Urinary bladder (tissue), 3 donors: ENCODE measurements at regions not wholly inside any gene's neighbourhood (a gene's known extent, or its start where the extent isn't known, plus 50 kb on each side); places are given as distances from the start of the nearest gene placed in this dataset.

Experiments
- DNase-seq: peaks from one replicate; pipeline ENCODE4 v3.0.0-alpha.2; 2015; ENCODE audit errors: extremely low spot score
- H3K27ac ChIP-seq: one replicate; pipeline ENCODE4 v1.5.1; 2013; ENCODE audit warnings: low read depth, mild to moderate bottlenecking, moderate library complexity
- H3K36me3 ChIP-seq: one replicate; pipeline ENCODE4 v1.6.1; 2013; ENCODE audit warnings: mild to moderate bottlenecking, moderate library complexity; ENCODE audit not compliant: insufficient read depth
- H3K4me1 ChIP-seq: one replicate; pipeline ENCODE4 v1.6.1; 2013; ENCODE audit warnings: mild to moderate bottlenecking, moderate library complexity; ENCODE audit not compliant: insufficient read depth
- H3K4me3 ChIP-seq: one replicate; pipeline ENCODE4 v1.5.1; 2013; ENCODE audit warnings: low read depth, low read length
- WGBS: extraction: QIAGEN DNeasy Blood & Tissue Kit; methylation state at CpG from one replicate; pipeline ENCODE4 v1.1.7; 2013; 5-methylcytosine and 5-hydroxymethylcytosine counted together
- donor health status: healthy with polysubstance abuse.
- donor health status: healthy.

- H3K4me1 ChIP-seq, result no peaks in the 10 kb centered on the region
- H3K4me3 ChIP-seq, result no peak overlapping the region
- 89% methylated on average over 18 of the region's 18 CpGs for WGBS
- no peaks in the 10 kb centered on the region for H3K36me3 ChIP-seq
- DNase-seq, result no peak
- no peak overlapping the region for H3K27ac ChIP-seq
These were observed 272.5 kb downstream of the GADD45G start for GRCh38 chr9:89877051-89878002.

DNA sequence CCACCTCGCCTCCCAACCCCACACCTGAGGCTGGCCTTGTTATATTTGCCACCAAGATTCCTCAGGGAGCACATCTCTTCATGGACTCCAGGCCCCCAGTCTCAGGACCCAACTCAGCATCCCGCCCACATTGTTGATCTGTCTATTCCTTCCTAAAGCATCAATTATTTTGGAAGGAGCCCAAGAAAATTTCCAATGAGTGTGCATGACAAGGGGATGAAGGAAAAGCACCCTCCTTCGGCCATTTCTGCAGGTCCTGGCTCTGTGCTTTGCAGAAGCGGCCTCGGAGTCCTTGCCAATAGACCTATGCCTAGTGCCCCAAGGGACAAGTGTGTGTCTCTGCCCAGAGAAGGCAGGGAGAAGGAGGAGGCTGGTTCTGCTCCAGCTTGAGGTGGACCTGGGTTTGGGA lies 273.2 kb downstream of the GADD45G start:
- Histone ChIP-seq H3K4me3 (no peak overlapping the region), H3K27ac (no peak overlapping the region), H3K4me1 (no peaks in the 10 kb centered on the region), H3K36me3 (no peaks in the 10 kb centered on the region)
- no peak for DNase-seq
- WGBS, result 95% methylated on average over 5 of the region's 5 CpGs

DNA sequence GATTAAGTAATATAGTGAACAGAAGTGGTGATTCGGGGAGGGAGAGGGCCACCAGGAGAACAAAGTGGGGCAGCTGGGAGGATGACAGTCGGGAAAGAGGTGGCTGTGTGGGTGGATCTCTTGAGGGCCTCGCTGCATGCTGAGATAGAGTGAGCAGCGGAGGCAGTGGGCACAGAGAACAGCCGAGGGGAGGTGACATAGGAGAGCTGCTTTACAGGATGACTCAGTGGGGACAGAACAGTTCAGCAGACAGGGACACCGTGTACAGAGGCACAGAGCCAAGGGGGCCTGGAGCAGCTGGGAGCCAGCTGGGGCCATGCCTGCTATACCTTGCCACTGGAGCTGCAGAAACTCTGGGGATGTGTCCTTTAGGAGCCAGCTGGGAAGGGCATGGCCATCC lies 273.9 kb downstream of the GADD45G start:
- Histone ChIP-seq H3K36me3 (no peaks in the 10 kb centered on the region), H3K27ac (peak overlapping the region; percentile 24), H3K4me1 (no peaks in the 10 kb centered on the region), H3K4me3 (no peak overlapping the region)
- DNase-seq, result no peak
- WGBS, result 72% methylated on average over 6 of the region's 6 CpGs

DNA sequence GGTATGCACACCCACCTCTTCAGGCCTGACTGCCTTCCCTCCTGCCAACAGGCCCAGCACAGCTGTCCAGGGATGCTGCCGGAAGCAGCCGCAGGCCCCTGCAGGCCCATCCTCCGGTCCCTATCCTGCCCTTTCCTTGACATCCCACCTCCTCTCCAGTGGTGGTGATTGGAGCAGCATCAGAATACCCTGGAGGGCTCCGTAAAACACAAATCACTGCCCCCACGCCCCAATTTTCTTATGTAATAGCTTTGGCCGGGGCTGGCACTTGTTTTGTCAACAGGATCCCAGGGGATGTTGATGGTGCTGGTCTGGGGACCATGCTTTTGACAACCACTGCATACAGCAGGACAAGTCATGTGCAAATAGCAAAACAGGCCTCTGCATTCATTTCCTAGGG lies 274.5 kb downstream of the GADD45G start:
- Histone ChIP-seq H3K4me1 (no peaks in the 10 kb centered on the region), H3K4me3 (no peak overlapping the region), H3K36me3 (no peaks in the 10 kb centered on the region), H3K27ac (peak overlapping the region; percentile 26)
- no peak for DNase-seq
- WGBS, result 72% methylated on average over 6 of the region's 6 CpGs

- Histone ChIP-seq H3K36me3 (no peaks in the 10 kb centered on the region), H3K27ac (no peak overlapping the region), H3K4me3 (no peak overlapping the region), H3K4me1 (no peaks in the 10 kb centered on the region)
- 65% methylated on average over 8 of the region's 8 CpGs for WGBS
- no peak for DNase-seq
These were observed 274.9 kb downstream of the GADD45G start for GRCh38 chr9:89879701-89880100.

- Histone ChIP-seq H3K4me3 (no peak overlapping the region), H3K27ac (no peak overlapping the region), H3K36me3 (no peaks in the 10 kb centered on the region), H3K4me1 (no peaks in the 10 kb centered on the region)
- DNase-seq, result no peak
- 91% methylated on average over 11 of the region's 11 CpGs for WGBS
These were observed 275.3 kb downstream of the GADD45G start for GRCh38 chr9:89880161-89880560.

- WGBS, result 87% methylated on average over 5 of the region's 5 CpGs
- DNase-seq, result no peak
- H3K36me3 ChIP-seq, result no peaks in the 10 kb centered on the region
- no peak overlapping the region for H3K4me3 ChIP-seq
- H3K4me1 ChIP-seq, result no peaks in the 10 kb centered on the region
- no peak overlapping the region for H3K27ac ChIP-seq
These were observed 275.9 kb downstream of the GADD45G start for GRCh38 chr9:89880721-89881120.

GRCh38 chr9:89881431-89881830 lies 276.6 kb downstream of the GADD45G start:
- DNase-seq, result no peak
- H3K36me3 ChIP-seq, result no peaks in the 10 kb centered on the region
- H3K4me3 ChIP-seq, result no peak overlapping the region
- no peak overlapping the region for H3K27ac ChIP-seq
- H3K4me1 ChIP-seq, result no peaks in the 10 kb centered on the region
- 96% methylated on average over 1 of the region's 1 CpG for WGBS

GRCh38 chr9:89882930-89883361 lies 278.1 kb downstream of the GADD45G start:
- no peak overlapping the region for H3K4me3 ChIP-seq
- H3K36me3 ChIP-seq, result no peaks in the 10 kb centered on the region
- no peaks in the 10 kb centered on the region for H3K4me1 ChIP-seq
- no peak for DNase-seq
- WGBS, result 97% methylated on average over 7 of the region's 7 CpGs
- no peak overlapping the region for H3K27ac ChIP-seq

GRCh38 chr9:89883401-89884341 lies 278.9 kb downstream of the GADD45G start:
- Histone ChIP-seq H3K4me1 (no peaks in the 10 kb centered on the region), H3K27ac (no peak overlapping the region), H3K4me3 (no peak overlapping the region), H3K36me3 (no peaks in the 10 kb centered on the region)
- WGBS, result 96% methylated on average over 12 of the region's 12 CpGs
- DNase-seq, result no peak

GRCh38 chr9:89884356-89885083 lies 279.7 kb downstream of the GADD45G start:
- 90% methylated on average over 13 of the region's 13 CpGs for WGBS
- H3K4me3 ChIP-seq, result no peak overlapping the region
- H3K4me1 ChIP-seq, result no peaks in the 10 kb centered on the region
- no peaks in the 10 kb centered on the region for H3K36me3 ChIP-seq
- no peak overlapping the region for H3K27ac ChIP-seq
- no peak for DNase-seq

DNA sequence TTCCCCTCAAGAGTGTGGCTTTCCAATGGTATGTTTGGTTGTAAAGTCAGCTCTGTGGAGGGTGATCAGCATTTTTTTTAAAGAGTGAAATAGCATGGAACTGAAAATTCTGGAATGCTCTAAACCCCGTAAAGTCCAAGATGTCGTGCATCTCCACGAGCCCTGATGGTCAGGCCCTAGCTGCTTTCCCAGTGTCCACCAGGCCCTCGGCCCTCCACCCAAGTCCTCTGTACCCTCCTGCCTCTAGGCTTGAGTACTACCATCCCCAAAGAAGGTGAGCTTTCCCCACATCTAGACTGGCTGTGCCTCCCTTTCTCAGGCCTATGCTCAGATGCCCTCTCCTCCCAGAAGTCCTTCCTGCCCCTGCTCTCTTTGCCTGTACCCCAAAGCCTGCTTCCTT lies 280.3 kb downstream of the GADD45G start:
- Histone ChIP-seq H3K27ac (no peak overlapping the region), H3K4me1 (no peaks in the 10 kb centered on the region), H3K36me3 (no peaks in the 10 kb centered on the region), H3K4me3 (no peak overlapping the region)
- no peak for DNase-seq
- WGBS, result 96% methylated on average over 4 of the region's 4 CpGs

DNA sequence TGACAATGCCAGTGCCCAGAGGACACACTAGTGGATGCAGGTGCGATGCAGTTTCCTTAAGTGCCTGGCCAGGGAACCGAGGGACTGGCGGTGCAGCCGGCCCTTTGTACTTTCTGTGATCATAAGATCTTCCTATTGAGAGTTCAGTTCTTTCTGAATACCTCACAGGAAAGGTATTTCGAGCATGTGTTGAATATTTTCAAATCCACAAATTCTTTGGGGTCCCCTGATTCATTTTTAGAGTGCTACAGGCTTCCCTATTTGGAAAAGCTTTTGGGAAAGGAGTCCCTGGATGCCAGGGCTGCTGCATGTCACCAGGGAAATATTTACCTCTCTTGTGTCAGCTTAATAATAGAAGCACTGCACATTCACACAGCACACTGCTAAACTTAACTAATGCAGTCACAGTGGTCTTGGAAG lies 281.5 kb downstream of the GADD45G start:
- no peak overlapping the region for H3K27ac ChIP-seq
- no peak overlapping the region for H3K4me3 ChIP-seq
- WGBS, result 64% methylated on average over 5 of the region's 5 CpGs
- H3K4me1 ChIP-seq, result no peaks in the 10 kb centered on the region
- H3K36me3 ChIP-seq, result no peaks in the 10 kb centered on the region
- no peak for DNase-seq
